K562 (cell line): ENCODE measurements at regions not wholly inside any gene's neighbourhood (a gene's known extent, or its start where the extent isn't known, plus 50 kb on each side); places are given as distances from the start of the nearest gene placed in this dataset.
A peak's percentile ranks its signal among the peaks of the same experiment; 100 is the strongest.

Experiments used
- ARHGAP35 ChIP-seq: fragments of 450-650 bp; IDR thresholded peaks from 2 replicates; pipeline ENCODE4 v1.6.1; 2018; ENCODE audit not compliant: partially characterized antibody
- C11orf30 ChIP-seq: fragments of 450-650 bp; IDR thresholded peaks from 2 replicates; pipeline ENCODE4 v1.6.1; 2016; ENCODE audit warnings: low read depth, mild to moderate bottlenecking
- CTCF ChIP-seq, 3 experiments: IDR thresholded peaks in 2 of 3; conservative IDR thresholded peaks in 1 of 3; 2 replicates each; pipeline ENCODE4 v1.5.1; 2011 to 2012; ENCODE audit warnings: low read length in 3 of 3, mild to moderate bottlenecking in 3 of 3, control low read depth in 2 of 3, improper control_type of control experiment in 1 of 3, inconsistent platforms in 1 of 3, low read depth in 1 of 3, mixed read lengths in 1 of 3, moderate library complexity in 1 of 3; ENCODE audit not compliant: insufficient read depth in 2 of 3
- DPF2 ChIP-seq: fragments of 450-650 bp; IDR thresholded peaks from 2 replicates; pipeline ENCODE4 v1.6.1; 2016
- E4F1 ChIP-seq: fragments of 250-450 bp; sonication (Bioruptor Pico); IDR thresholded peaks from 2 replicates; pipeline ENCODE4 v1.5.0; 2021; ENCODE audit warnings: mild to moderate bottlenecking, borderline replicate concordance
- GTF3C2 ChIP-seq: IDR thresholded peaks from 3 replicates; pipeline ENCODE4 v1.6.1; 2011; ENCODE audit warnings: borderline replicate concordance, mild to moderate bottlenecking, moderate library complexity; ENCODE audit not compliant: insufficient read length; ENCODE audit errors: extremely low read depth
- MAFG ChIP-seq: fragments of 450-650 bp; conservative IDR thresholded peaks from 2 replicates; pipeline ENCODE4 v1.6.1; 2016; ENCODE audit warnings: missing genetic modification characterization, missing compliant biosample characterization
- RBM15 ChIP-seq: fragments of 200-400 bp; formaldehyde crosslinking; IDR thresholded peaks from 2 replicates; pipeline ENCODE4 v1.6.1; 2018; ENCODE audit warnings: mild to moderate bottlenecking, low read length, moderate library complexity; ENCODE audit not compliant: insufficient read depth
- TCF7L2 ChIP-seq: fragments of 150-350 bp; IDR thresholded peaks from 2 replicates; pipeline ENCODE4 v1.6.1; 2016; ENCODE audit warnings: low read depth, mild to moderate bottlenecking, low read length, moderate library complexity
- TRIM28 ChIP-seq: fragments of 450-650 bp; IDR thresholded peaks from 2 replicates; pipeline ENCODE4 v1.6.1; 2017
- XRCC4 ChIP-seq: IDR thresholded peaks from one replicate; pipeline ENCODE4 v1.6.1; 2011; ENCODE audit not compliant: insufficient read depth, insufficient read length; ENCODE audit errors: extremely low read depth
- ZBTB2 ChIP-seq: fragments of 450-650 bp; IDR thresholded peaks from 2 replicates; pipeline ENCODE4 v1.6.1; 2016; ENCODE audit warnings: antibody characterized with exemption
- ZBTB49 ChIP-seq: sonication (generic); formaldehyde crosslinking; IDR thresholded peaks from 2 replicates; pipeline ENCODE4 v1.8.0; 2022; ENCODE audit warnings: missing genetic modification reagents, mild to moderate bottlenecking, borderline replicate concordance
- ZNF217 ChIP-seq: sonication (generic); formaldehyde crosslinking; IDR thresholded peaks from 2 replicates; pipeline ENCODE4 v1.8.0; 2022; ENCODE audit warnings: mild to moderate bottlenecking, missing genetic modification reagents
- ZNF316 ChIP-seq: fragments of 450-650 bp; IDR thresholded peaks from 2 replicates; pipeline ENCODE4 v1.6.1; 2016

- TF ChIP-seq XRCC4 (no peak), ZNF316 (peak; percentile 82), RBM15 (no peak), GTF3C2 (no peak), DPF2 (no peak), TRIM28 (no peak), ZNF217 (CRISPR knock-in tag) (no peak), C11orf30 (peak; percentile 88), MAFG (tag) (peak; percentile 77), TCF7L2 (no peak), ZBTB49 (no peak), E4F1 (CRISPR knock-in tag) (no peak), CTCF (IDR thresholded peaks at IDR 0.05 in 2 of 3, conservative IDR thresholded peaks at IDR 0.05 in 1 of 3; ENCODE audit: insufficient read depth in 2 of 3, low read depth in 1 of 3, low read length in 3 of 3) (no peak), ZBTB2 (no peak), ARHGAP35 (no peak)
Measured at GRCh38 chr3:62940771-62941563, 65.8 kb upstream of the CADPS start (continued).
